Mucosa of rectum (tissue), 2 donors: ENCODE measurements at regions not wholly inside any gene's neighbourhood (a gene's known extent, or its start where the extent isn't known, plus 50 kb on each side); places are given as distances from the start of the nearest gene placed in this dataset.

Source experiments
- H3K27ac ChIP-seq, 2 donors: one replicate each; pipeline ENCODE4 v1.7.0; 2013; ENCODE audit warnings: inconsistent platforms in 2 of 2, low read depth in 2 of 2, low read length in 2 of 2
- H3K27me3 ChIP-seq, 2 donors: one replicate each; pipeline ENCODE4 v1.7.0; 2013; ENCODE audit warnings: low read length in 2 of 2; ENCODE audit not compliant: control insufficient read depth in 2 of 2, insufficient read depth in 2 of 2
- H3K36me3 ChIP-seq, 2 donors: one replicate each; pipeline ENCODE4 v1.7.0; 2013; ENCODE audit warnings: low read length in 2 of 2; ENCODE audit not compliant: control insufficient read depth in 2 of 2, insufficient read depth in 2 of 2
- H3K4me1 ChIP-seq, 2 donors: one replicate each; pipeline ENCODE4 v1.7.0; 2013; ENCODE audit warnings: low read length in 2 of 2, mild to moderate bottlenecking in 1 of 2; ENCODE audit not compliant: control insufficient read depth in 2 of 2, insufficient read depth in 2 of 2
- H3K4me3 ChIP-seq, 2 donors: one replicate each; pipeline ENCODE4 v1.7.0; 2013; ENCODE audit warnings: low read length in 2 of 2
- H3K9ac ChIP-seq, 2 donors: one replicate each; pipeline ENCODE4 v1.7.0; 2013; ENCODE audit warnings: low read length in 2 of 2, low read depth in 1 of 2, mild to moderate bottlenecking in 1 of 2
- H3K9me3 ChIP-seq, 2 donors: one replicate each; pipeline ENCODE4 v1.7.0; 2013; ENCODE audit warnings: low read length in 2 of 2; ENCODE audit not compliant: control insufficient read depth in 2 of 2
- donor health status: healthy.
- donor health status: Normal muscosa, but diverticular disease.

DNA sequence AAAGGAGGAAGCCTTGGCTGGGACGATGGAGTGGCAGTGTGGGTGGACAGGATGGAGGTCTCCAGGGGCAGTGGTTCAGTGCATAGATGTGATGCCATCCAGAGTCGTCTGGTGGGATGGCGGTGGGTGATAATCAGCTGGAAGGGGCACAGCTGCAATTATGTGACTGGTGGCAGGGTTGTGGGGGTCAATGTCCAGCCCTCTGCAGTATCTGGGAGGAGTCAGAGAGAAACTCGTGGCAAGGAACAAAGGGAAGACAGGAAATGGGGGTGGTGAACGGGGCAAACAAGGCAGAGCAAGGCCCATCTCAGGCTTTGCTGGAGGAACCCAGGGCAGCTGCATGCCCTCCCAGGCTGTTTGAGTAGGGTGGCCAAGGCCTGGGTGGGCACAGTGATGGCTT, 118.3 kb upstream of the USP24 start:
- Histone ChIP-seq H3K27ac (peak overlapping the region in 1 of 2 donors; percentile 18), H3K9me3 (no peaks in the 10 kb centered on the region), H3K4me1 (no peaks in the 10 kb centered on the region), H3K27me3 (no peaks in the 10 kb centered on the region), H3K36me3 (no peaks in the 10 kb centered on the region), H3K9ac (no peak overlapping the region), H3K4me3 (no peak overlapping the region)

GRCh38 chr1:55331351-55331750, 116.2 kb upstream of the USP24 start:
- Histone ChIP-seq H3K9ac (no peak overlapping the region), H3K4me3 (no peak overlapping the region), H3K27ac (no peak overlapping the region), H3K36me3 (no peaks in the 10 kb centered on the region), H3K9me3 (no peaks in the 10 kb centered on the region), H3K27me3 (no peaks in the 10 kb centered on the region), H3K4me1 (peaks cover 0 to 3% of the 10 kb centered on the region in 2 donors)

- no peak overlapping the region for H3K9ac ChIP-seq
Measured at GRCh38 chr1:55329808-55330432, 114.8 kb upstream of the USP24 start.

GRCh38 chr1:55329091-55329490, 113.9 kb upstream of the USP24 start:
- Histone ChIP-seq H3K27ac (no peak overlapping the region), H3K4me1 (peaks cover 0 to 3% of the 10 kb centered on the region in 2 donors), H3K27me3 (no peaks in the 10 kb centered on the region), H3K9me3 (no peaks in the 10 kb centered on the region), H3K36me3 (no peaks in the 10 kb centered on the region), H3K9ac (no peak overlapping the region), H3K4me3 (no peak overlapping the region)

More at GRCh38 chr1:55329808-55330432, 114.8 kb upstream of the USP24 start:
- no peak overlapping the region for H3K27ac ChIP-seq
- H3K4me3 ChIP-seq = no peak overlapping the region
- no peaks in the 10 kb centered on the region for H3K27me3 ChIP-seq
- no peaks in the 10 kb centered on the region for H3K9me3 ChIP-seq
- peaks cover 0 to 3% of the 10 kb centered on the region in 2 donors for H3K4me1 ChIP-seq
- H3K36me3 ChIP-seq = no peaks in the 10 kb centered on the region

DNA sequence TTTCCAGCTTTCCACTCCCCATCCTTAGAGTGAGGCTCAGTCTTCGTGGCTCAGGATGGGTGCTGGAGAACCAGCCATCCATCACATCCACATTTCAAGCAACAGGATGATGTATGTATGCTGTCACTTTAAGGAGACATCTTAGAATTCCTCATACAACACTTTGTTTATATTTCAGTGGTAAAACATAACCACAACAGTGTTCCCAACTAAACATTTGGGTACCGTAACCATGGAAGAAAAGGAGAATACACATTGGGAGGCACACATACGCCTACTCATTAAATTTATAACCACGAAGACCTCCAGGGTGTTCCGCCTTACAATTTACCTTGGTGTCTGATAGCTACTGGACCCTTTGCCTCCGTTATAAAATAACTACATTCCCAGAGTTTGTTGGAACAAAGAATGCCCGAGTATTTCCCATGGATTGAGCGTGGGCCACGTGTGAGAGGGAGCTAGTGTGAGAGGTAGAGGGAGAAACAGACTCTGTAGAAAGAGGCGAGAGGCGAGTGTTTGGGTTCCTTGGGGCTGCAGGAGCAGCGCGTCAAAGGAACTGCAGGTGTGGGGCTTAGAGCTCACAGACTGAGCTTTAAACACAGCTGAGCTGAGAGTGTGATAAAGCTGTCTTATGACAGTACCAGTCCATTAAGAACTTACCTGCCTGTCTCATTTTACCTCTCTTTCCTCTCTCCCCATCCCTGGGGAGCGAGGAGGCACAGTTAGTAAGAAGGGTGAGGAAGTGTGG, 111.5 kb upstream of the USP24 start:
- Histone ChIP-seq H3K36me3 (no peaks in the 10 kb centered on the region), H3K9me3 (no peaks in the 10 kb centered on the region), H3K27ac (no peak overlapping the region), H3K4me3 (no peak overlapping the region), H3K9ac (no peak overlapping the region), H3K4me1 (peaks cover 0 to 3% of the 10 kb centered on the region in 2 donors), H3K27me3 (no peaks in the 10 kb centered on the region)

DNA sequence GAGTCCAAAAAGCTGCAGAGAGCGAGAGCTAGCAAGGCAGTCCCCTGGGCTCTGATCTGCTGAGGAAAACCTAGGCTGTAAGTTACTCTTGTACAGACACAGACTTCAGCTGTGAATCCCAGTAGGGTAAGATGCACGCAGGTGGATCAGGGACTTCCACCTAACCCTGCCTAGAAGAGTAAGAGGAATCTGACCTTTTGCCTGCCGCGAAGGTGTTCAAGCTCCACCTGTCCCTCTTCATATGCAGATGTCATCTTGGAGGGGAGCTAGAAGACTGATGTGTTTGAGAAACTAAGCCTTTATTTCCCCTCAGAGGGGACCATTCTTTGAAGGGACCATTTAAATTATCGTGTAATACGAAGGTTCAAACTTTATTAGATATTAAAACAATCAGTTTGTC, 108.6 kb upstream of the USP24 start:
- Histone ChIP-seq H3K36me3 (no peaks in the 10 kb centered on the region), H3K27ac (no peak overlapping the region), H3K9ac (no peak overlapping the region), H3K4me3 (no peak overlapping the region), H3K27me3 (no peaks in the 10 kb centered on the region), H3K4me1 (peaks cover 0 to 3% of the 10 kb centered on the region in 2 donors), H3K9me3 (no peaks in the 10 kb centered on the region)

- Histone ChIP-seq H3K9me3 (no peaks in the 10 kb centered on the region), H3K27me3 (no peaks in the 10 kb centered on the region), H3K4me3 (no peak overlapping the region), H3K4me1 (peaks cover 0 to 3% of the 10 kb centered on the region in 2 donors), H3K9ac (no peak overlapping the region), H3K36me3 (no peaks in the 10 kb centered on the region), H3K27ac (no peak overlapping the region)
Measured at GRCh38 chr1:55322842-55323241, 107.7 kb upstream of the USP24 start.

DNA sequence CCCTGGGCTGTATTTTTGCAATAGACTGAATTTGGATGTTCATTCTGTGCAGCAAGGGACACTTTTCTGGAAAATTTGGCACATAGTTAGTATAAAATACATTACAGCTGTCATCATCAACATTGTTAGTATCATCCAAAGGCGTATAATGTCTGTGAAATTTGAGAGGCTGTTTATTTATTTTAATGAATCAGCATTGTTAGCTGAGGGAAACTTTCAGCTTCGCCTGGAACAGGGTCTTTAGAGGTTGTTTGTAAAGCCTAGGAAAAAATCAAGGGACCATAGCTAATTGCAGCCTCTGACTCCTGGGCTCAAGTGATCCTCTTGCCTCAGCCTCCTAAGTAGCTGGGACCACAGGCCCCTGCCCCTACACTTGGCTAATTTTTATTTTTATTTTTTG, 106.8 kb upstream of the USP24 start:
- Histone ChIP-seq H3K9ac (no peak overlapping the region), H3K36me3 (no peaks in the 10 kb centered on the region), H3K4me3 (no peak overlapping the region), H3K9me3 (no peaks in the 10 kb centered on the region), H3K27ac (no peak overlapping the region), H3K4me1 (peaks cover 0 to 1% of the 10 kb centered on the region in 2 donors), H3K27me3 (no peaks in the 10 kb centered on the region)

DNA sequence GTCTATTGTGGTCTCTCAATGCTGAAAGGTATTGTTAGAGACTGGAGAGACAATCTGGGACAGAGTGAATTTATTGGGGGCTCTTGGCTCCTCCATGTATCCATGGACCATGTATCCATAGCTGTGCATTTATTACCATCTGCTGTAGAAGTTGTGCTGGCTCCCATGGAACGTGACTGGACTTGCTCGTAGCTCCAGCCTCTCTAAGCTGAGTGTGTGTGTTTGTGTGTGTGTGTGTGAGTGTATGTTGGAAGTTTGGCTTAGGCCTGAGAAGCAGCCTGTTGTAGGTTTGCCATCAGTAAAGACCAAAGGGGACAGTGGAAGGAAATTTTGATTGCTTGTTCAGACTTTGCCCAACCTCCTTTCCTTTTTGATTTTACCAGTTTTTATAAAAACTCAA, 105.7 kb upstream of the USP24 start:
- H3K4me3 ChIP-seq = no peak overlapping the region
- H3K4me1 ChIP-seq = no peaks in the 10 kb centered on the region
- H3K27me3 ChIP-seq = no peaks in the 10 kb centered on the region
- no peaks in the 10 kb centered on the region for H3K9me3 ChIP-seq
- no peak overlapping the region for H3K27ac ChIP-seq
- no peaks in the 10 kb centered on the region for H3K36me3 ChIP-seq
- H3K9ac ChIP-seq = no peak overlapping the region

GRCh38 chr1:55318116-55318817, 103.1 kb upstream of the USP24 start:
- Histone ChIP-seq H3K4me3 (no peak overlapping the region), H3K4me1 (no peaks in the 10 kb centered on the region), H3K36me3 (no peaks in the 10 kb centered on the region), H3K27me3 (no peaks in the 10 kb centered on the region), H3K9me3 (no peaks in the 10 kb centered on the region), H3K9ac (no peak overlapping the region), H3K27ac (no peak overlapping the region)
